Limb (tissue), 2 donors: ENCODE measurements at regions not wholly inside any gene's neighbourhood (a gene's known extent, or its start where the extent isn't known, plus 50 kb on each side); places are given as distances from the start of the nearest gene placed in this dataset.

Experiments
- DNase-seq, 2 donors: peaks; one replicate each; pipeline ENCODE4 v3.0.0-alpha.2; 2016; ENCODE audit errors: extremely low spot score in 2 of 2

GRCh38 chr3:30550246-30550645 lies 56.2 kb upstream of the TGFBR2 start:
- DNase-seq, result no peak

DNA sequence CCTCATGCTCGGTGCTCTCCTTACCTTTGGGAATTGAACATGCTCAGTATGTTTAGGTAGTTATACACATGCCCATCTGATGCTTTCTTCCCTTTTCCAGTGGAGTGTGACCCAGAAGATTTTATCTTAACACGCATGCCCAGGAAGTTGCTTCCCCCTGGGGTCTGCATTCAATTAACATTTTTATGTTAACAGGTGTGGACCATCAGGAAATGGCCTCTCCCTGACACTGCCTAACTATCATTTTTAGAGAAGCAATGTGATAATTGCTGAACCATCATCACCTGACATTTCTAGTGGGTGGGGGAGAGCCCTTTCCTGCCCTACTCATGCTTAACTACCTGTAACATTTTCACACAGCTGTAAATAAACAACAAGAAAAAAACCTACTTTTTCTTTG lies 55.1 kb upstream of the TGFBR2 start:
- DNase-seq, result no peak

- no peak for DNase-seq
Observed at GRCh38 chr3:30551927-30552326, 54.5 kb upstream of the TGFBR2 start.

DNA sequence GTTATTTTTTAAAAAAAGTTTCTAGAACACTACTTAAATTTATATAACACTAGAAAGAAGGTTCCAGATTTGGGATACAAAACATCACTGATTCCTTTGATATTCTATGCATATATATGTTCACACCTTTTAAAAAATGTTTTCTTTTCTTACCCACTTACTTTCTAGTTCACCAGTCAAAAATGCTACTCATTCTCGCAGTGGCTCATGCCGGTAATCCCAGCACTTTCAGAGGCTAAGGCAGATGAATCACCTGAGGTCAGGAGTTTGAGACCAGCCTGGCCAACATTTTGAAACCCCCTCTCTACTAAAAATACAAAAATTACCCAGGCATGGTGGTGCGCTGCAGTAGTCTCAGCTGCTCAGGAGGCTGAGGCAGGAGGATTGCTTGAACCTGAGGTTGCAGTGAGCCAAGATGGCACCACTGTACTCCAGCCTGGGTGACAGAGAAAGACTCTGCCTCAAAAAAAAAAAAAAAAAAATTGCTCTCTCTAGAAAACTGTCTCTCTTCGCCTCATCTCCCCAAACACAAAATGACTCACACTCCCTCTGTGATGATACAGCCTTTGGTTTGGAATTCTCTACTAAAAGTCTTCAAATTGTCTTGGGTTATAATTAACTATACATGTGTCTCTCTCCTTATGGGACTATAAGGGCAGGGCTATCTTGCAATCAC lies 52.6 kb upstream of the TGFBR2 start:
- no peak for DNase-seq

DNA sequence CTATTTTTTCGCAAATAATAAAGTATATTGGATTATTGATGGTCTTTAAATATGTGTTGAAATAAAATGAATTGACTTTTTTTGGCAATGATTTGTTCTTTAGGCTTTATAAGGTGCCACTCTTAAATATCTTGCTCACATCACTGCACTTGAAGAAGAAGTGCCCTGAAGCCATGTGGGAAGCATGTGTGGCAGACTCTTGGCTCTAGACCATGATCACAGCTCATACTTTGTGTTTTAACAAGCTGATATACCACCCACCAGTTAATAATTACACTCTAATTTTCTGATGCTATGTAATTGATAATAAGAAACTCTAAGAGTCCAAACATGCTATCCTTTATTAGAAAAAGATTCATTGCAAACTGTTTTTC lies 52.1 kb upstream of the TGFBR2 start:
- no peak for DNase-seq

DNA sequence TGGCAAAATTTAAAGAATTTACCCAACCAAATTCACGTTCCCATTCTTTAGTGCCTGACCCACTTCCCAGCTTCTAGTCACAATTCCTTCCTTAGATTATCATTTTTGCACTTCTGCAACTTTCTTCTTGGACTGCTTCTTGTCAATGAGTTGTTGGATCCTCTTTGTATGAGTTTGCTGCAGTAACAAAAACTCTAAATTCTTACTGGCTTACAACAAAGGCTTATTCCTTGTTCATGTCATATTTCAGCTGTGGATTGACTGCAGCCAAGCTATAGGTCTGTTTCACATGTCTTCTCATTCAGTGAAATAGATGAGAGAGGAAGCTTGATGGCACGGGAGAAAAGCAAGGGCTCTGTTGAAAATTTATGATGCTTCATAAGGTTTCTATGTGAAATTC lies 50.4 kb upstream of the TGFBR2 start:
- DNase-seq, result no peak
